IPS-NIHi7 (cell line): ENCODE measurements at regions not wholly inside any gene's neighbourhood (a gene's known extent, or its start where the extent isn't known, plus 50 kb on each side); places are given as distances from the start of the nearest gene placed in this dataset.
A peak's percentile ranks its signal among the peaks of the same experiment; 100 is the strongest.

Experiments
- DNase-seq: peaks from one replicate; pipeline ENCODE4 v3.0.0; 2012; ENCODE audit warnings: mixed read lengths; ENCODE audit errors: extremely low spot score

DNA sequence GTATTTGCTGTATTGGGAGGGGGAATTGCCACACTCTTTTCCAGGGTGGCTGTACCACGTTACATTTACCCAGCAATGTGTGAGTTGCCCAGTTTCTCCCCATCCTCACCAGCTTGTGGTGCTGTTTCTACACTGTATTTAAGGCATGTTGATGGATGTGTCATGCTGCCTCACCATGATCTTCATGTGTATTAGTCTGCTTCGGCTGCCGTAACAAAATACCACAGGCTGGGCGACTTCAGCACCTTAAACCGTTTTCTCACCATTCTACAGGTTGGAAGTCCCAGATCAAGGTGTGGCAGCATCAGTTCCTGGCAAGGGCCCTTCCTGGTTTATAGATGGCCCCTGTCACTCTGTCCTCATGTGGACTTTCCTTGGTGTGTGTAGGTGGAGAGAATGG lies 169.7 kb downstream of the IGLL1 start:
- no peak for DNase-seq

DNA sequence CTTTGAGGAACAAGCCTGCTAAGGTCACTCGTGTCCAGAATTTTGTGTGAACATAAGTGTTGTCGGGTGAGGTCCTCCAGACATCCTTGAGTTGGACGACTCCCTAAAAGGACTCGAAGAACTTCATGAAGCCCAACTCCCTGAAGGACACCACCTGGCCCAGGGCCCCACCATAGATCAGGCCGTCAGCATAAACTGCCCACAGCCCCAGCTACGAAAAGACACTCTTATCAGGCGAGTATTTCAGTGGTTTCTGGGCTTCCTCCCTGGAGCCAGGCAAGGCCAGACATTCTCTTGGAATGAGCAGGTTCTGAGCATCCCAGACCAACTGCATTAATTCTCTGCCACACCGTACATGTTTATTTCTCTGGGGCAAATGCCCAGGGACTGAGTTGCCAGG lies 170.1 kb downstream of the IGLL1 start:
- DNase-seq, result no peak

- no peak for DNase-seq
Observed at GRCh38 chr22:23408321-23408720, 171.8 kb downstream of the IGLL1 start.

DNA sequence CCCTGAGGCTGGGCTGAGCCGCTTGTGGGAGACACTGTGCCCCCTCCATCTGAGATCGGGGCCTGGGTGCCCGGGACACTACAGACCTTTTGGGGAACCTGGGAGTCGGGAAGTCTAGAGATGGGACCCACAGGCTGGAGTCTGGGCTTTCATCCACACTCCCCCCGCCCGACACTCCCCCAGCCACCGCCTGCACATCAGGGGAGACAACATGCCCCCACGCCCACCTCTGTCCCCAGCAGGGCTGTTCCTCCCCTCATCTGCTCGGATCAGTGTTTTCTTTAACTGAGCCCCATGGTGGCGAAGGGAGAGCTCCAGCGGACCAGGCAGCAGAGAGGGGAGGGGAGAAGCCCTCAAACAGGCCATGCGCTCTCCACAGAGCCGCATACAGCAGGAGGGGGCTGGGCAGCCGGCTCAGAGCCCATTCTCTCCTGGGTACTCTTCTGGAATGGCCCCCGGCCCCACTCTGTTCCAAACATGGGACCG lies 174.7 kb downstream of the IGLL1 start:
- DNase-seq, result no peak

DNA sequence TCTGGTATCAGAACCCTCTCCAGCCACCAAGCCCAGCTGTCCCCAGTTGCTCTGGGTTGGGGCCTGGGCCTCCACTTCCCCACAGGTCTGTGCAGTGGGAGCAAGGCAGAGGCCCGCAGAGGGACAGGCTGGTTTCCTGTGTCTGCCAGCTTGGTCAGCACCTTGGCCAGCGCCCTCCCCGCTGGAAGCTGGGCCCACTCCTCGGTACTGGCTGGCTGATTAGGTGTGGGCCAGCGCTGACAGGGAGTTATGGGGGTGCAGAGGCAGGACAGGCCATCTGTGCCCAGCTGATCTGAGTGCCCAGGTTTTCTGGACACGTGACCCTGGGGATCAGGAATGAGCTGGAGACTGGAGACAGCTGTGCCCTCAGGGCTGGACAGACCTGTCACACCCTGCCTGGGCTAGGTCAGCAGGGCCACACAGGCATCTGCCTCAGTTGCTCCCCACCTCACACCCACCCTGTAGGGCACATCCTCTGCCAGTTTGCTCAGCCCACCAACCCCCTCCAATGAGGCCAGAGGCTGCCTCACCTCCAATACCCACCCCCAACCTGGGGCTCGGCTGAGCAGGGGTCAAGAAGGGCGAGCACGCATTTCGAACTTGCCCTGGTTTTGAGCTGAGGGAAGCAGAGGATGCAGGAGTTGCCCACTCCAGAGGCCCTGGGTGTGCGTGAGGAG lies 175.3 kb downstream of the IGLL1 start:
- DNase-seq, result peak; percentile 77

GRCh38 chr22:23403720-23404688 lies 176.1 kb downstream of the IGLL1 start:
- DNase-seq, result no peak

- DNase-seq, result no peak
Observed at GRCh38 chr22:23403152-23403719, 176.9 kb downstream of the IGLL1 start.

- DNase-seq, result peak; percentile 88
Observed at GRCh38 chr22:23402275-23403151, 177.6 kb downstream of the IGLL1 start.

DNA sequence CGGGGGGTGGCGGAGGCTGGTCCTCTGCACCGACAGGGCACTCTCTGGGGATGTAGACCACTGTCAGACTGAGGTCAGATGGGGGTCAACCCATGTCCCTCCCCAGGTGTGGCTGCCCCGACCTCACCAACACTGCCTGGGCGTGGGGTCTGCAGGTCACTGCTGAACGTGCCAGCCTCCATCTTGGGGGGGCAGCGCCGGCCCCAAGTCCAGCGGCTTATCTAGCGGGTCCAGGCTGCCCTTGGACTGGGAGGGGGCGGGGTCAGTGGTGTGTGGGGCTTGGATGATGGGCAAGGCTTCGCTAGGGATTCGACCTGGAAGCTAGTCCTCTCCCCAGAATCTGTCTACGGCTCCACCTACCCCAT lies 178.2 kb downstream of the IGLL1 start:
- peak; percentile 34 for DNase-seq

DNA sequence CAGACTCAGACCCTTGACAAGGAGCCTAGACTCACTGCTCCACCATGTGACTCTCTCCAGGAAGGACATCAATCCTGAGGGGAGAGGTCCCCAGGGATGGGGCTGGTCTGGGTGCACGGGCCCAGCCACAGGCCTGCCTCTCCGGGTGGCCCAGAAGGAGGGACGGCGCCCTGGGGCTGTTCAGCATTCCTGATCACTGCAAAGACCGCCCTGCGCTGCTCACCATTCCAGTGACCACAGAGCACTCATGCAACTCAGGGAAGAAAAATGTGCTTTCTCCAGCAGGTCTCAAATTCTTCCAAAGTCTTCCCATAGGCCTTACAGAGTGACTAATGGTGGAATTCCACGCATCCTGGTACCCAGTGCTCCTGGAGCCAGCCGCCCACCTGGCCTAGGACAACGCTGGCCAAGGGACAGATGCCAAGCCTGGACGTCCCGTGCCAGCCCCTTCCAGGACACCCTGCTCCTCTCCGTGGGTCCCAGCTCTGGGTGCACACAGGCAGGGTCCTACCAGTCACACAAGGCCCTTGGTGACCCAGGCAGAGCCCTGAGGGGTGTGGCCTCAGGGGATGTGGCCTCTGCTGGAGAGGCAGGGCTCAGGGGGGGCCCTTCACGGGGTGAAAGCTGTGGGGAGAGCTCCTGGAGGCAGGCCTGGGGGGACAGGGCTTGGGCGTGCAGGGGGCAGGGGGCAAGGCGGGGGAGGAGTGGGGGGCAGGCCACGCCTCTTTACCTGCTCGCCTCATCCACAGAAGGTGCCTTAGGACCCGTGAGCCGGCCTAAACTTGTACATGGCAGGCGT lies 178.8 kb downstream of the IGLL1 start:
- no peak for DNase-seq

DNA sequence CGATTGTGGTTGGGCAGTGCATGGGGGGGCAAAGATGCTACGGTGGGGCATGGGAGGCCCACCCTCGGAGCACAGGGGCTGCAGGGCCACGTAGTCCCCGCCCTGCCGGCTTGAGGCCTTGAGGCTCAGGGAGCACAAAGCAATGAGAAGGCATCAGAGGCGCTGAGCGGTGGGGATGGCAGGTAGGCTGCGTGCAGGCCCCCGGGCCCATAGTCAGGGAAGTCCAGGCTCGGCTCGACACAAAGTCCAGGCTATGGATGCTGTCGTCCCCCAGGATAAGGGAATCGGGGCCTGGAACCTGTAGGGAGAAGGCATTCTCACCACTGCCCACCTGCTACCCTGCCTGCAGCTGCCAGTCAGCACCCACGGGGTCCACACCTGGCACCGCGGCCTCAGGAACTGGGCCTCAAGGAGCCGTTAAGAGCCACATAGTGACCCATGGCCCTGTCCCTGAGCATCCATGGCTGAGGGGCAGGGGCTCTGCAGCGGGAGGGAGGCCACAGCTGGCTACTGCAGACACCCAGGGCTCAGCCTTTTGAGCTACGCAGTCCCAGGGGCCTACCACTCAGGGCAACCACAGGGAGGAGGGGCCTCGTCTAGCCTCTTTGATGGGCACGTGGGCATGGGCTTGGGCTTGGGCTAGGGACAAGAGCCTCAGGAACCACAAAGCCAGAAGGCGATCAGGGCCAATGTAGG lies 179.7 kb downstream of the IGLL1 start:
- DNase-seq, result no peak

DNA sequence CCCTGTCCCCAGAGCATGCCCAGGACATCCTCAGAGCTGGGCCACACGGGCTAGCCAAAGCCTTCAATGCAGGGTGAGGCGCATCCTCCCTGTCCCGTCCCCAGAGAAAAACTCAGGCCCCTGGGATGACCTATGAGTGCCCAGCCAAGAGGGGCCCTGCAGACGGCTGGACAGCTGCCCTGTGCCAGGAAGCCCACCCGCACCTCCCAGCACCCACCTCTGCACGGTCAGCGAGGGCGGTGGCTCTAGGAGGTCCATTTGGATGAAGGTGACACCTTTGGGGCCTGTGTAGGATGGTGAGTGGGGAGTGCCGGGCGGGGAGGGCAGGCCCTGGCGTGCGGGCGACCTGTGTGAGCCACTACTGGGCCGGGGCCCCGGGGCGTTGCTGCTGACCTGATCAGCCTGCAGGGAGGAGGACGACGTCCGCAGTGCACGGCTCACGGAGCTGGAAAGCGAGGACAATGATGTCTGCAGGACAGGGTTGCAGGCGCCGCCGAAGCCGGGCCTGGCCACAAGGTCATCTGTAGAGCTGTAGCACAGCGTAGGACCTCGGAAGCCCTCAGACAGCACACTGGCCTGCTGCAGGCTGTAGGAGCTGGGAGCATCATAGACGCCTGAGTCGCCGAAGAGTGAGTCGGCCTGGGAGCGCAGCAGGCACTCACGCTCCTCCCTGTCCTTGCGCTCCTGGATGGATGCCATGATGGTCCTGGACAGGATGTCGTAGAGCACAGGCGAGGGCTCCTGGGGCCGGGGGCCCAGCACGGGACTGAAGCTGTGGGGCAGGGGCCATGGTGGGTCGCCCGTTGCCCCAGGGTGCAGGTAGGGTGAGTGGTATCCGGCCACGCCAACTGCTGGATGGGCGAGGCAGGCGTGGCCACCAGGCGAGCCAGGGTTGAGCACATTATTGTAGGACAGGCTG lies 180.5 kb downstream of the IGLL1 start:
- DNase-seq, result no peak

DNA sequence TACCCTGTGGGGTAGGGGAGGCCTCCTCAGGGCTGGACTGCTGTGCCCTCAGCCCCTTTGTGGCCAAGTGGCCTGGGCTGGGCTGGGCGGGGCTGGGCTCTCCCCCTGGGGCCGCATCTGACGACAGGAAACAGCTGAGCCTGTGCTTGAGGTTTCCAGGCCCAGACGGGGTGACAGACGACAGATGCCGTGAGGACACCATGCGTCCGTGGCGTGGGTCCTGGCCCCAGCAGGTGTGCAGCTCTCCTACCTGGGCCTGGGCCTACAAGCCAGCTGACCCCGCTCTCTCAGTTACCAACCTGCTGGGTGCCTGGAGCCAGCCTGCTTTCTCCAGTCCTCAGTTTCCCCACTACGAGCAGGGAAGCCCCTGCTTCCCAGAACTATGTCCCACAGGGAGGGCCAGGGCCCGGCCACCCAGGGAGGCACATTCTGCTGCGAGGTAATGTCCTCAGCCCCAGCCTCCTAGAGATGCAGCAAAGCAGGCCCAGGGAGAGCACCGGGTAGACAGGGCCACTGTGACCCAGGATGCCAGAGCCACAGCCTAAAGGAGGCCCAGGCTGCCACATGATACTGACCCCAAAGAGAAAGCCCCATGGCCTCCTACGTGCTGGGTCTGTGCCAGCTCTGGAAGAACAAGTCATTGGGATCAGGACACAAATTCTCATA lies 181.3 kb downstream of the IGLL1 start:
- no peak for DNase-seq

GRCh38 chr22:23397613-23398567 lies 182.2 kb downstream of the IGLL1 start:
- DNase-seq, result no peak

DNA sequence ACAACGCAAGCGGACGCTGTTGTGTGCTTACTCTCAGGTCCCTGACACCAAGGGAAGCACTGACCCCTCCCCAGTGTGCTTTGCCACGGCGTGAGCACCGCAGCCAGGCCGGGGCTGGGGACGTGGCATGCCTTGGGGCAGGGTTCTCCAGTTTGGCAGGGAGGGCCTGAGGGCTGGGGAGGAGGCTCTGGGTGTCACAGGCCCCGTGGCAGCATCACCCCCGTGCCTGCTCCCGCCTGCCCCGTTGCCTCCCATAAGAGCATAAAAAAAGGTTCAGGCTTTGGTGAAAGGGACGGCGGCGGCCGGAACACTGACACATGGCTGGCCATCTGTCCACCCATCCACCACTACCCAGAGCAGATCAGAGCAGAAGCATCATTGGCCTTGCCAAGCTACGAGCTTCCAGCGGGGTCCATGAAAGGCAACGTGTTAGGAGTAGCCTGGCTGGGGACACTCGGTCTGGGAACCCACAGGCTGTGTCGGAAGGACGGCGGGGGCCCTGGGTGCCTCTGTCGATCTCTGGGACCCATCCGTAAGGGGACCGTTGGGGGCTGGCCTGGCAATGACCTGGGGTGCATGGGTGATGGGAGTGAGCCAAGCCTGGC lies 183.0 kb downstream of the IGLL1 start:
- DNase-seq, result no peak

DNA sequence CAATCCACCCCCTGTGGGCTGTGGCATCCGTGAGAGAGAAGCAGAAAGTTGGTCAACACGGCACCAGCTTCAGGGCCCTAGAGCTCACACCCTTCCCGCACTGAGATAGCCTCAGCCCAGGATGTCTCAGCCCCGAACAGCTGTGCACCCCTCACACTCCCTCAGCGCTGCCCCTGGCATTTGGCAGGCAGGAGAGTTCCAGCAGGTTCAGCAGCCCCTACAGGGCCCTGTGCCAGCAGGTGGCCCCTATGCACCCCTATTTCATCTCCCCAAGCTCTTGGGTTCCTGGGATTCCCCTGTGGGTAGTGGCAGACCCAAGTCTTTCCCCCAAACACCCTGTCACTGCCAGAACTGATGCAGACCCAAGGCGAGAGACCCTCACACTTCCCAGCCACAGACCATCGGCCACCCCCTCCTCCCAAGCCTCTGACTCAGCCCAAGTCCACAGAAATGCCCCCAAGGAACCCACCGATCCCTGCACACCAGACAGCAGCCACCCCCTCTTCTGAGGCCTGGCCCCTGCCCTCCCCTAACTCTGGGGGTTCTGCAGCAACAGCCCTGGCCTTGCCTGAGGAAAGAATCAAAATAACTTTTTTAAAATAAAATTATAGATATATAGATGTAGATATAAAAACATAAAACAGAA lies 183.6 kb downstream of the IGLL1 start:
- DNase-seq, result no peak
